LNCAP (cell line): ENCODE measurements at regions not wholly inside any gene's neighbourhood (a gene's known extent, or its start where the extent isn't known, plus 50 kb on each side); places are given as distances from the start of the nearest gene placed in this dataset.

Experiments used
- TF ChIP-seq, protein P1 (sequence below): fragments of 450-650 bp; IDR thresholded peaks from 2 replicates; pipeline ENCODE4 v1.5.1; 2017; ENCODE audit warnings: mild to moderate bottlenecking

DNA sequence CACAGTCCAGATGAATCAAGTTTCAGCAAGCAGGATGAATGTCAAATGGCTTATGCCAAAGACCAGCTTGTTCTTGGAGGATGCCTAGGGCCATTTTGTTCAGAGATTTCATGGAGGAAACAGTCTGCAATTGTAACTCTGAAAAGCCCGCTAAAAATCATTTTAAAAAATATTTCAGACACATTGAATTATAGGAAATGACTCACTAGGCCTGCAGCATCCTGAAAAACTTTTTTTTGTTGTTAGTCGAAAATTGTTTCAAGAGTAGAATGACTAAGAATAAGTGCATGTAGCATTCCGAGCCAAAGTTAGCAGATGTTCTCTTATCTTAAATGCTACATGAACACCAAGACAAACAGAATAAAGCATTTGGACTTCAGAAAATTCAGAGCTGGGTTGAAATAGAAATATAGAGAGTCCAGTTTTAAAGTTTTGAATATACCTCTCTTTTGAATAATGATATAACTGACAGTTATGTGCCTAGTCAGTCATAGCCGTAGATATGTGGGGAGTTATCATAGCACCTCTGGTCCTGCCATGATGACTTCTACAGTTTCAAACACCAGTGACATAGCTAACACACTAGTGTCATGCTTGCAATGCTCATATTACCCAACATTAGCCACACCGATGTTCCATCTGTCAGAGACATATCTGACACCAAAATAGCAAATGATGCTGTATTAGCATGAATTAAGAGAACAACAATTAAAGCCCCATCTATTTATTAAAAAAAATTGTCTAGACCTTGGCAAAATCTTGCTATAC lies 1462.8 kb upstream of the GBE1 start:
- TF ChIP-seq, protein P1, sequence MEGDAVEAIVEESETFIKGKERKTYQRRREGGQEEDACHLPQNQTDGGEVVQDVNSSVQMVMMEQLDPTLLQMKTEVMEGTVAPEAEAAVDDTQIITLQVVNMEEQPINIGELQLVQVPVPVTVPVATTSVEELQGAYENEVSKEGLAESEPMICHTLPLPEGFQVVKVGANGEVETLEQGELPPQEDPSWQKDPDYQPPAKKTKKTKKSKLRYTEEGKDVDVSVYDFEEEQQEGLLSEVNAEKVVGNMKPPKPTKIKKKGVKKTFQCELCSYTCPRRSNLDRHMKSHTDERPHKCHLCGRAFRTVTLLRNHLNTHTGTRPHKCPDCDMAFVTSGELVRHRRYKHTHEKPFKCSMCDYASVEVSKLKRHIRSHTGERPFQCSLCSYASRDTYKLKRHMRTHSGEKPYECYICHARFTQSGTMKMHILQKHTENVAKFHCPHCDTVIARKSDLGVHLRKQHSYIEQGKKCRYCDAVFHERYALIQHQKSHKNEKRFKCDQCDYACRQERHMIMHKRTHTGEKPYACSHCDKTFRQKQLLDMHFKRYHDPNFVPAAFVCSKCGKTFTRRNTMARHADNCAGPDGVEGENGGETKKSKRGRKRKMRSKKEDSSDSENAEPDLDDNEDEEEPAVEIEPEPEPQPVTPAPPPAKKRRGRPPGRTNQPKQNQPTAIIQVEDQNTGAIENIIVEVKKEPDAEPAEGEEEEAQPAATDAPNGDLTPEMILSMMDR = no peak

GRCh38 chr3:83218383-83219200 lies 1457.1 kb upstream of the GBE1 start:
- TF ChIP-seq, protein P1 = no peak

- TF ChIP-seq, protein P1 = no peak
Observed at GRCh38 chr3:83216919-83217594, 1455.6 kb upstream of the GBE1 start.

GRCh38 chr3:83195243-83195642 lies 1433.8 kb upstream of the GBE1 start:
- TF ChIP-seq, protein P1 = no peak

DNA sequence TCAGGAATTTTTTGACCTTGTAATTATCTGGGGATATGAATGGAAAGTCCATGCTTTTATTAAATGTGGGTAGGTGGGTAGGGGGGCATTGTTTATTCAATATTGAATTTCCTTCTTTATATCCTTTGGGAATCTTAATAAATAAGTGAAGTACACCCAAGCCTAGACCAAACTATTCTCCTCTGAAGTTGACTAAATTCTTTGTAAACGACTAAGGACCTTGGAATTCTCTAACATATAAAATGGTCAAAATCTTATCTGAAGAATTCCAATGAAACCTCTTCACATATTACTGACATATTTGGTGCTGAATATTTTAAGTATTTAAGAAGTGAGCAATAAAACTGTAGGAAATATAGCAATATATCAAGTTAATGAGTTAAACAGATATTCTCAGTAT lies 1432.1 kb upstream of the GBE1 start:
- TF ChIP-seq, protein P1 = no peak

GRCh38 chr3:83189634-83190033 lies 1428.2 kb upstream of the GBE1 start:
- TF ChIP-seq, protein P1 = no peak

DNA sequence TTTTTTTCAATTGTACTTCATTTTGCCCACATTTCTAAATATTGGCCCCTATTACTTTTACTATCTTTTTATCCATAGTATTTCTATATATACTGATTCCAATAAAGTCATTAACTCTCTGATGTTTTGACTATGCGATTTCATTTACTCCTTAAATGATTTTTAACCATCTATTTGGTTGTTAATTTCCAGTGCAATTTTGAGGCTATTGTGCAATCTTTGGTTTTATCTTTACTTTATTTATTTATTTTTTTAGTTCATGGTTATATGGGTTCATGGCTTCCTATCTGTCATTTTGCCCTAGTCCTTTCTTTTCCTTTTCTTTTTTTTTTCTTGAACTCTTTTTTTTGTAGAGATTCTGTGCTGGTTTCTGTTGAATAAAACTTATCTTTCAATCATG lies 1408.0 kb upstream of the GBE1 start:
- TF ChIP-seq, protein P1 = no peak
